Pancreas (tissue), 10 donors: ENCODE measurements at regions not wholly inside any gene's neighbourhood (a gene's known extent, or its start where the extent isn't known, plus 50 kb on each side); places are given as distances from the start of the nearest gene placed in this dataset.
A peak's percentile ranks its signal among the peaks of the same experiment; 100 is the strongest.

ENCODE experiments used
- ATAC-seq, 4 donors: fragments of 200-7000 bp; cut with Tn5 transposase; one replicate each; pipeline versions ENCODE4 v1.8.0 to v1.9.1; 2020; ENCODE audit warnings: mild to moderate bottlenecking in 4 of 4, moderate library complexity in 4 of 4
- DNase-seq, 6 donors: peaks; one replicate each; pipeline ENCODE4 v3.0.0-alpha.2; 2020
- FAIRE-seq: peaks from 2 replicates; lab custom pipeline; 2012; peaks lifted over from hg19 to GRCh38; lab: Jason Lieb, UNC
- H3K27ac ChIP-seq, 4 donors: fragments of 200-600 bp; sonication (generic); 1 replicate in 3 of 4; 2 replicates in 1 of 4; pipeline versions ENCODE4 v1.5.0 to v1.8.0; 2020
- H3K27me3 ChIP-seq, 4 donors: fragments of 200-600 bp; one replicate each; pipeline ENCODE4 v1.8.0; 2021
- H3K36me3 ChIP-seq, 3 donors: fragments of 200-600 bp; sonication (generic) in 1 of 3; one replicate each; pipeline versions ENCODE4 v1.5.0 to v1.8.0; 2020 to 2021
- H3K4me1 ChIP-seq, 3 donors: fragments of 200-600 bp; one replicate each; pipeline ENCODE4 v1.8.0; 2021
- H3K4me3 ChIP-seq, 4 donors: fragments of 200-600 bp; sonication (generic) in 2 of 4; one replicate each; pipeline versions ENCODE4 v1.5.0 to v1.8.0; 2020 to 2021
- H3K9me3 ChIP-seq, 4 donors: fragments of 200-600 bp; one replicate each; pipeline ENCODE4 v1.8.0; 2021
- CTCF ChIP-seq, 4 donors: fragments of 200-600 bp; sonication (generic) in 3 of 4; IDR thresholded peaks; one replicate each; pipeline versions ENCODE4 v1.5.0 to v1.8.0; 2021; ENCODE audit warnings: antibody characterized with exemption in 4 of 4
- WGBS, 2 donors: extraction: QIAGEN DNeasy Blood & Tissue Kit; methylation state at CpG; one replicate each; pipeline ENCODE4 v1.1.7; 2013; 5-methylcytosine and 5-hydroxymethylcytosine counted together
- intact Hi-C, 3 donors: fragments of 100-400 bp; cut with DNase I; formaldehyde crosslinking; loops; one replicate each; pipeline versions ENCODE4 v1.11.1 to v1.14.2; 2022
- donor health status: healthy with polysubstance abuse.
- donor health status: DM: no; HTN: no; CAD: no; lungs with moderate emphysema.
- donor health status: DM: no; HTN: no; CAD: no.
- donor health status: control.
- donor health status: control.
- donor health status: Bipolar disorder and iron deficiency.
- donor health status: DM: yes; HTN: yes; CAD: no.
- donor health status: DM: no; HTN: no; CAD: no.
- donor health status: DM: no; HTN: no; CAD: no.
- donor health status: DM: yes; HTN: yes; CAD: no.

- ATAC-seq (no peak), FAIRE-seq (no peak), DNase-seq (no peak)
- H3K9me3 ChIP-seq, result no peaks in the 10 kb centered on the region
- H3K36me3 ChIP-seq, result no peaks in the 10 kb centered on the region
- no peaks in the 10 kb centered on the region for H3K4me1 ChIP-seq
- H3K27me3 ChIP-seq, result no peaks in the 10 kb centered on the region
- no peak for TF ChIP-seq CTCF (IDR thresholded peaks at IDR 0.05)
- 50 to 62% methylated on average over 6 of the region's 6 CpGs for WGBS, 2 donors
- no peak overlapping the region for H3K4me3 ChIP-seq
- intact Hi-C loops, result no loop called here
- H3K27ac ChIP-seq, result no peak overlapping the region
Measured at GRCh38 chr12:127342861-127343260, 924.1 kb upstream of the TMEM132C start.

- no peak overlapping the region for H3K4me3 ChIP-seq
- no peaks in the 10 kb centered on the region for H3K36me3 ChIP-seq
- H3K27ac ChIP-seq, result no peak overlapping the region
- FAIRE-seq (no peak), DNase-seq (no peak), ATAC-seq (no peak)
- no peaks in the 10 kb centered on the region for H3K9me3 ChIP-seq
- intact Hi-C loops, result no loop called here
- no peaks in the 10 kb centered on the region for H3K27me3 ChIP-seq
- 44 to 51% methylated on average over 5 of the region's 5 CpGs for WGBS, 2 donors
- no peaks in the 10 kb centered on the region for H3K4me1 ChIP-seq
- no peak for TF ChIP-seq CTCF (IDR thresholded peaks at IDR 0.05)
Measured at GRCh38 chr12:127343940-127344339, 923.0 kb upstream of the TMEM132C start.

- Histone ChIP-seq H3K27me3 (no peaks in the 10 kb centered on the region), H3K4me3 (no peak overlapping the region), H3K36me3 (no peaks in the 10 kb centered on the region), H3K27ac (no peak overlapping the region), H3K9me3 (no peaks in the 10 kb centered on the region), H3K4me1 (no peaks in the 10 kb centered on the region)
- no peak for DNase-seq
- no peak for ATAC-seq
- FAIRE-seq, result no peak
- no peak for TF ChIP-seq CTCF (IDR thresholded peaks at IDR 0.05)
- intact Hi-C loops, result no loop called here
- 66 to 87% methylated on average over 11 of the region's 11 CpGs for WGBS, 2 donors
Measured at GRCh38 chr12:127351481-127352010, 915.4 kb upstream of the TMEM132C start.

- H3K27me3 ChIP-seq, result no peaks in the 10 kb centered on the region
- WGBS, 2 donors, result 41 to 46% methylated on average over 10 of the region's 10 CpGs
- no peaks in the 10 kb centered on the region for H3K4me1 ChIP-seq
- TF ChIP-seq CTCF (IDR thresholded peaks at IDR 0.05), result peak in 1 of 4 donors; percentile 9
- DNase-seq, result no peak
- no peak for FAIRE-seq
- peak in 1 of 4 donors; percentile 28 for ATAC-seq
- intact Hi-C loops, result no loop called here
- H3K27ac ChIP-seq, result no peak overlapping the region
- H3K4me3 ChIP-seq, result no peak overlapping the region
- H3K36me3 ChIP-seq, result no peaks in the 10 kb centered on the region
- H3K9me3 ChIP-seq, result no peaks in the 10 kb centered on the region
Measured at GRCh38 chr12:127355061-127355841, 911.7 kb upstream of the TMEM132C start.

- no peaks in the 10 kb centered on the region for H3K4me1 ChIP-seq
- ATAC-seq (no peak), FAIRE-seq (peak; percentile 17), DNase-seq (no peak)
- no peak overlapping the region for H3K27ac ChIP-seq
- H3K27me3 ChIP-seq, result no peaks in the 10 kb centered on the region
- intact Hi-C loops, result no loop called here
- no peaks in the 10 kb centered on the region for H3K9me3 ChIP-seq
- no peak for TF ChIP-seq CTCF (IDR thresholded peaks at IDR 0.05)
- no peak overlapping the region for H3K4me3 ChIP-seq
- WGBS, 2 donors, result 55 to 70% methylated on average over 2 of the region's 2 CpGs
- no peaks in the 10 kb centered on the region for H3K36me3 ChIP-seq
Measured at GRCh38 chr12:127358888-127359287, 908.1 kb upstream of the TMEM132C start.
